Activated naive CD4-positive, alpha-beta T cell treated with anti-CD3 and anti-CD28 coated beads, Interleukin-2, amount 50 U/mL, for 16 hours (primary cell): ENCODE measurements at regions not wholly inside any gene's neighbourhood (a gene's known extent, or its start where the extent isn't known, plus 50 kb on each side); places are given as distances from the start of the nearest gene placed in this dataset.
"Not testable (repeated sequence)": the region's sequence is repeated elsewhere in the genome, so short reads cannot be mapped to it uniquely, and the experiment has no call there.

Experiments used
- DNase-seq: peaks from one replicate; pipeline ENCODE4 v3.0.0-alpha.2; 2020

DNA sequence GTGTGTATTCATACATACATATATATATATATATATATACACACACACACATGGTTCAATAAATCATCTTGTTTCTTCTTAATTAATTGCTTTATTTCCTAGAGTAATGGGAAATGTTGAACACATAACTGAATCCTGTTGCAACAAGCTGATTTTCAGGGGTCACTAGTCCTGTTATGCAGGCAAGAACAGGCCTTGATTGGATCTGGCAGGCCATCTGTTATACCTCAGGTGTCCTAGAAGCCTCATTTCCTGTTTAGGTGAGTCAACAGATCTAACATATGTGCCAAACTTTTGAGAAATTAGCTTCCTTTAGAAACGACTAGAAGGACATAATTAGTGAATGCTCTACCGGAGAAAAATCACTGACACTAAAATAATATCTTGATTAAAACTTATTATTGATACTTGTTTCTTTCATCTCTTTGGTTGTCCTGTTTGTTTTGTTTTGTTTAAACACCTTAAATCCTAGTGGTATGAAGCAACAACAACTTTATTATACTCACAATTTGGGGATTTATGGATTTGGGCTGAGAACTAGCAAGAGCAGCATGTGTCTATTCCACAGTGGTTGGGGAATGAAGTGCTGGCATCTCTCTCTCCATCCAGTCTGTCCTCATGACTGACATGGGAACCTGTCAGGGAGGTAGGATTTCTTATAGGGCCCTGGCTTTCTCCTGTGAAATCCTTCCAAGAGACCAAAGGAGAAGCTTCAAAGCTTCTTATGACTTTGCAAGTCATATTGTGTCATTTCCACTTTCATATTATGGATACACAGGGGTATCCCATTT is 552.6 kb downstream of the NSUN3 start:
- DNase-seq: no peak

DNA sequence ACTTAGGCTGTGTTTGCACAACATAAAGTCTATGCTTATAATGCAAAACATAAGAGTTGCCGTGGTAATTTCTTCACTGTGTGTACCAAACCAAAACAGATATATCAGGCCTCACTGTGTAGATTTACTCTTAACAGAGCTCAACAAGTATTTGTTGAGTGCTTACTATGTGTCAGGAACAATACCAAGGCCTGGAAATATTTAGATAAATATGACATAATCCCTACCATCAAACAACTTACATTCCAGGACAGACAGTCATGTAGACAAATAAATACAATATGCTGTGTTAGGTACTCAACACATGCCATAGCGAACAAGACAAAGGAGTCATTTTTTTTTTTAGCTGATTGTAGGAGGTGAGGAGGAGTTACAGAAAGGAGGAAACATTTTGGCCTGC is 554.0 kb downstream of the NSUN3 start:
- DNase-seq: no peak

GRCh38 chr3:94617312-94617711 is 554.5 kb downstream of the NSUN3 start:
- DNase-seq: no peak

DNA sequence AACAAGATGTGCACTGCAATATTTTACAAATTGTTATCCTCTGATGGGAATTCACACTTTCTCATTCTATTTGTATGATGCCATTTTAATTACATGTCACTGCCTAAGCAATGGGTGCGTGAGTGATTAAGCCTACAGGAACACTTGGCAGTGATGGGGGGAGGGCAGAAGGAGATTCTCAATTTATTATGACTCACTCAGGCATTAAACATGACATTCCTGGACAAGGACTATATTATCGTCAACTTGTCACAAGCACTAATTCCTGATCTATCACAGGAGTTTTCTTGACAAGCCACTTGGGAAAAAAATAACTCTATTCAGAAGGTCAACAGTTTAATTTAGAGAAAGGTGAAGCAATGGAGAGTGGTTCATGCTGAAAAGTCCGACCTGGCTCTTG is 556.8 kb downstream of the NSUN3 start:
- DNase-seq: no peak

DNA sequence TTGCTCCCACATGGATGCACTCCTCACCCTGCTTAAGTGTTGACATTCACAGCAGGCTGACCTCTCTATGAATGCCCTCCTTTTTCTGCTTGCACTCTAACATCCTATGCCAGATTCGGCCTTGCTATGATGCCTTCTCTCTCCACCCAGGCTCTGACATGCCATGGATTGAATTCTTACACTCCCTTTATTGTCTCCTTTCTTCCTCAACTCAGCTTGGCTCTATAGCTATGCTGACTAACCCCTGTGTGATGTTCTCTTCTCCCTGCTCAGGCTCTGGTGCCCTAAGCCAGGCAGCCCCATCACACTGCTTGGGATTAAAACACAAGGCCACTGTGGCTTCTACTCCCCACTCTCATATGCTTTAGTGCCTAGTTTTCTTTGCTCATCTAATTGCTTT is 563.7 kb downstream of the NSUN3 start:
- DNase-seq: no peak

DNA sequence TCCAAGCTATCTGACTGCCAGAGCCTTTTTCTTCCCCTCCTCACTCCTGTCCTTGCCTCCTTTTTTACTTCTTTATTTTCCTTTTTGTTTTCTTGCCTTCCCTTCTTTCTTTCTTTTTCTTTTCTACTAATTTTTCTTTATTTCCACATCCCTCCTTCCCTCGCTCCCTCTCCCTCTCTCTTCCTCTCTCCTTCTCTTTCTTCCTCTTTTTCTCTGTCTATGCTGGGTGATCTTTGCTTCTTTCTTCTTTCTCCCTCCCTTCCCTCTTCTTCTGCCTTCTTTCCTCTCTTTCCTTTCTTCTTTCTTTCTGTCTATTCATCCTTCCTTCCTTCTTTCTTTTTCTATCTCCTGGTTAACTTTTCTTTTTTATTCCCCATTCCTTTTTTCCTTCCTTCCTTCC is 564.8 kb downstream of the NSUN3 start:
- no peak for DNase-seq

DNA sequence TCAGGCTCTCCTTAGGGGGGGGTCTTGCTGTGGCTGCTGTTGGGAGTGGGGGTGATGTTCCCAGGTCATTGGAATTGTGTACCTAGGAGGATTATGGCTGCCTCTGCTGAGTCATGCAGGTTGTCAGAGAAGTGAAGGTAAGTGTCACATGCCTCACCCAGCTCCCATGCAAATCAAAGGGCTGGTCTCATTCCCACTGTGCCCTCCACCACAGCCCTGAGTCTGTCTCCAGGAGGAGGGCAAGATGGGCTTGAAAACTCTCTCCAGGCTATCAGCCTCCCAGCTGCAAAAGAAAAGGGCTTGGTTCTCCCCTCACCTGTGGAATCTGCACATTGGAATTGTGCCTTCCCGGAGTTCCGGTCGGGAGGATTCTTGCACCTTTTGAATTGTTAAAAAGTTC is 580.5 kb downstream of the NSUN3 start:
- DNase-seq: no peak

DNA sequence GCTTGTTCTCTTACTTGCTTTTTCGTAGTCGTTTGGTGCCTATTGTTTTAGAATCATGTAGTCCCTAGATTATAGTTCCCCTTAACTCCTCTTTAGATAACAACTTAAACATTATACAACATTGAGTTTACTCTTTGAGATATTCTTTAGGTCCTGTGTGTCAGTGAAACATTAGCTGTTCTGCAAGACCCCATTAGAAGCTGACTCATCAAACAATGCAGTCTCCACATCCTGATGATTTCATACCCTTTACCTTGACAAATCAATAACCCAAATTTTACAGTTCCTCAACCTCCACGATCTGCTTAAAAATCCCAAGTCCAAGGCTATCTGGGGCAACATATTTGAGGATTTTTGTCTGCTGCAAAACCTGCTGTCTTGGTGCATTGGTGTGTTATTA is 582.9 kb downstream of the NSUN3 start:
- DNase-seq: no peak

DNA sequence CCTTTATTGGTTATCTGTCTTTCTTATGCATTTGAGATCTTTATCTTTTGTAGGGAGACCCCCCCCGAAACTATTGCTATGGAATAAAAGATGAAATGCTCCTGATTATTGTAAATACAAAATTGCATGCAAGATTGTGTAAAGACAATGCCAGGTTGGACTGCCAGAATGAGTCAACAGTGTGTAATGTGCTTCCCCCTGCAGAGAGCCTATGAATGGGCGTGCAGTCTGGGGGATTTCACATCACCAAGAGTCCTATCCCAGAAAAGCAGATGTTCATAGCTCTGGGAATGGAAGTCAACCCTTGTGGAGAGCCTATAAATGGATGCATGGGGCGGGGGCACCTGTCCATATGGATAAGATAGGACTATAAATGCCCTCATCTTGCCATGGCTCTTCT is 584.3 kb downstream of the NSUN3 start:
- no peak for DNase-seq

- not testable (repeated sequence) for DNase-seq
Observed at GRCh38 chr3:94648270-94649180, 585.7 kb downstream of the NSUN3 start.

DNA sequence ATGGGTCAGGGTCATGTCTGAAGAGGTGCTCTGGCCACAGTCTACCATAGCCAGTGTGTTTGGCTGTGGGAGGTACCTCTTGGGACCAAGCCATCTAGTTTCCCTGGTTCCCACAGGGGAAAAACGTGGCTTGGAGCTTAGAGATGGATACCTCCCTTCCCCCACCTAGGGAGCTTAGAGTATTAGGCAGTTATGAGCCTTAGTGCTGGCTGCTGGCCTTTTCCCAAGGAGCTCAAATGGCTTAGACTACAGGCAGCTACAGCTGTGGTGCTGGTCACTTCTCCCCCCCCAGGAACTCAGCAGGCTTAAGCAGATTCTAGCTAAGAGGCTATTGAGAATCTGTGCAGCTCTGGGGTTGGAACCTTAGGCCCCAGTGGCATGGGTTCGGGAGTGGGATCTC is 591.2 kb downstream of the NSUN3 start:
- no peak for DNase-seq

- no peak for DNase-seq
Observed at GRCh38 chr3:94665922-94666321, 603.1 kb downstream of the NSUN3 start.

DNA sequence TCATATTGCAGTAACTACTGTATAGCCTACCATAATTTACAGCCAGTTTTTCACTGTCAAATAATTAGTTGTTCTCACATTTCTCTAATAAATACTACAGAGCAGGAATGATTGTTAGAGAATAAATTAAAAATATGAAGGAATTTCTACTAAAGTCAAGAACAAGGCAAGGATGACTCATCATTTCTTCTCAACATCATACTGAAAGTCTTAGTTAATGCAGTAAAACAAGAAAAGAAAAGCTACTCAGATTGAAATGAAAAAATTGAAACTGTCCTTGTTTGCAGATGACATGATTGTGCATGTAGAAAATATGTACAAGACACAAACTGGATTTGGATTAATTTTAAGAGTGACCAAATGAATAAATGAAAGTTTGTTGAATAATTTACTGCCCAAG is 608.2 kb downstream of the NSUN3 start:
- DNase-seq: no peak

DNA sequence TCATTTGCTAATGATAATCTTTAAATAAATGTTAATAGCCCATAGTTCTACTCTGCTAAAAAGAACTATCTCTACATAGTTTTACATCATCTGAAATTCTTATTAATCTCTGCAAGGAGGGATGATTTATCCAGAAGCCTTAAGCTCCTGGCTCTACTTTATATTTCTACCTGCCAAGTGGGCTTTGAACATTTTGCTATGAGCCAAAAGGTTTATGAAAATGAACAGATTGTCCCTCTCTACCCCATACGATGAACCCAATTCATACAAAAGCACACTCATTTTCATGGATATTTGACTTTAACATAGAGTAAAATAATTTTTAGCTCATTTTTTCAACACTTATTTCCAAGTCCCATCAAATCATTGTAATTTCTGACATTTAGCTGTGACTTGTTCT is 611.0 kb downstream of the NSUN3 start:
- DNase-seq: no peak

- no peak for DNase-seq
Observed at GRCh38 chr3:94686208-94686607, 623.3 kb downstream of the NSUN3 start.

DNA sequence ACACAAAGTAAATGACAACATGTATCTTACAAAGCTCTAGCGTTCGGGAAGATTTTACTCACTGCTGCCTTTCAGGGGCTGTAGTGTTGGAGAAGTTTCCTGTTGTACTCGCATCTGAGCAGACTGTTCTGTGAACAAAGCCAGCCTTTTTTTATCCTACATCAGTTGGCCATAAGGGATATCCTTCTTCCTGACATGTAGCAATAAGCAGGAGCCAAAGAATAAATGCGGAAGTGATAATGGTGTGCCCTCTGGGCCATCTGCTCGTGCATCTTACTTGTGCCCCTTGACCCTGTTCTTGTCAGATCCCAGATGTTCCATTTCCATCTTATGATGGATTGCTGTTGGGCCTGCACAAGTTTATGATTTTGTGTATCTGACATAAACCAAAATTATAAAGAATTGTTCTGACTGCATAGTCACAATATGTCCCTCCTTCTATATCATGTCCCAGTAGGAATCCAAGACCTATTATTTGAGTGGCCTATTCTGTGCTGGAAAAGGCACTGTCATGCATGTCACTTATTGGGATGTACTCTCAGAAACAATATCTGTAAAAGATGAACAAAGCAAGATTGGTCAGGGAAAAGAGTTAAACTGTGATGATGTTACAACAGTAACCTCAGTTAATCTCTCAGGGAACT is 631.3 kb downstream of the NSUN3 start:
- no peak for DNase-seq

DNA sequence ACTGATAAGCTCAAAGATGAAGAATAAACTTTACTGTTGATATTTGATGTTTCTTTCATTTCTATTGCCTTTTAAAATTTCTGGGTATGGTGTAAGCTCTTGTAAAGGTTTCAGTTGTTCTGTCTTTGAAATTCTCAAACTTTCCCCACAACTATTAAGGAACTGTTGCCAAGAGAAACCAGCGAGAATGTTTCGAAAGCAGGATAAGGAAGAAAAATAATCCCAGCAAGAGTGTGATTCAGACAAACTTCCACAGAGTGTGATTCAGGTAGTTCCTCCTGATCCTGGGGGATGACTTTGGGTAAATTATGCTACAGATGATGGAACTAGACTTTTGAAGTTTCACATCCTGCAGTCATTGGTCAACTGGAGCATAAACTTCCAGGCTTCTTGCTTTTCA is 632.0 kb downstream of the NSUN3 start:
- DNase-seq: no peak

GRCh38 chr3:94704467-94704866 is 641.6 kb downstream of the NSUN3 start:
- no peak for DNase-seq

DNA sequence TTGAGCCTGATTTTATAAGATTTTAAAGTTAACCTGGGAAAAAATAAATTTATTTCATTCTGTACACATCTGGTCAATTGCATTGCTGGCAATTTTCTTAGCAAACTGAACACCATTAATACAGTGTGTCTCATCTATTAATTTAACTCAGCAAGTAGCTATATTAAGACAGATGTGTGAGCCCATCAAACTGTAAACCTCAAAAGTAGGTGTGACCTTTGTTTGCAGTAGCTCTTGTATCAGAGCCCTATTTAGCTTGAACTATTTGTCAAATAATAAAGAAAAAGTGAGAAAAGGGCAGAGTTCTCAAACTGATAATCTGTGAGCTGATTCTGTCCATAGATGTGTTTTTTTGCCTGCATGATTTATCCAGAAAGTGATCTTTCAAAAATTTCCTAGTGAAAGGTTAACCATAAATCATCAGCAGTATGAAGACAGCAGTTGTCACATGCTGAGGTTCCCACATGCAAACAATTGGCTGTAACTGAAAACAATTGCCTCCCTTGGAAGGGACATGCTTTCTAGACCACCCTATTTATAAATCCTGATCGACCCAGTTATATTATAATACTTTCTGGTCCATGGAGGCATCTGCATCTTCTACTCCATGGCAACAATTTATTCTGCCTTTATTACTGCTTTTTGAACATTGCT is 646.5 kb downstream of the NSUN3 start:
- DNase-seq: no peak

- no peak for DNase-seq
Observed at GRCh38 chr3:94714194-94714593, 651.3 kb downstream of the NSUN3 start.

DNA sequence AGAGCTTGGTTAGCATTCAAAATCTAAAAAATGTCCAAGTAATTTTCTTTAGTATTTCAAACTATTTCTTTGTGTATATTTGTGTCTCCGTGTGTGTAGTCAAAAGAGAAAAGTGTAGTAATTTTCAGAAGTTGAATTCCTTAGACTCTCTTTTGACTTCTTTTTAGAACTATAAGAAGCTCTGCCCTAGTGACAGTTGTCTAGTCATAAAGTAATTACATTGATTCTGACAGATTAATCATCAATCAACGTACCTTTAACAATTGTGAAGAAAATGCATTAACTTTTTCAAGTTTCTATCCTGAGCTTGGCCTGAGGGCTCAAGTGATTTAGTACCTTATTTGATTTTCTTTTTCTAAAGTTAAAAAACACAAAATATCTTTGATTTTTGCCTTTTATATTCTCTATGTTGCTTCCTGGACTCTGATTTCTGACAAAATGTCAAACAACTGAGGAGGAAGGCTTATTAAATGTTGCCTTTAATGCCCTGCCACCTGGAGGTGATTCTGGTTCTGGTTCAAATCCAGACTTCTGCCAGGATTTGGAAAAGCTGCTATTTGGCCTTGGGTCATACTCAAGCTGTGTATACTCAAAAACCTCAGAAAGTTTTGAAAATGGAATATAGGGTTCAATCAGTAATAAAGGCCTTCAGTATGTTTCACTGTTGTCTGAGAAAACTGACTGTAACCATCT is 653.6 kb downstream of the NSUN3 start:
- DNase-seq: no peak

DNA sequence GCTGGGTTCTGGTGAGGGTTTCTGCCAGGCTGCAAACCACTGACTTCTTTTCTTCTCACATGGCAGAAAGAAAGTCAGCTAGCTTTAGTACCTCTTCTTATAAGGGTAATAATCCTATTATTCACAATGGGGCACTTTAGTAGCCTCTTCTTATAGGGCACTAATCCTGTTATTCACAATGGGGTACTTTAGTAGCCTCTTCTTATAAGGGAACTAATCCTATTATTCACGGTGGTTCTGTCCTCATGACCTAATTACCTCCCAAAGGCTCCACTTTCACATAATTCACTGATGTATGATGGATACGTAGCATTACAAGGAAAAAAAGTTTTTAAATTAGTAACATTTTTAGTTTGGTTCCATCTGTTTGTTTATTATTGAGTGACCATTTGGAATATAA is 671.3 kb downstream of the NSUN3 start:
- no peak for DNase-seq

GRCh38 chr3:94735354-94735753 is 672.5 kb downstream of the NSUN3 start:
- no peak for DNase-seq
